K562 (cell line): ENCODE measurements at regions not wholly inside any gene's neighbourhood (a gene's known extent, or its start where the extent isn't known, plus 50 kb on each side); places are given as distances from the start of the nearest gene placed in this dataset.
"Not testable (repeated sequence)": the region's sequence is repeated elsewhere in the genome, so short reads cannot be mapped to it uniquely, and the experiment has no call there.

ENCODE experiments used
- ATAC-seq: fragments of 200-7000 bp; cut with Tn5 transposase; 3 replicates; pipeline ENCODE4 v1.9.1; 2020; ENCODE audit warnings: moderate library complexity
- BruUV-seq: library from RNA; stranded (reverse); fragments of 400-500 nt; replicated peaks from 2 replicates; lab custom pipeline; 2021; lab: Mats Ljungman, UMichigan
- CTCF ChIA-PET: fragments of 300-600 bp; formaldehyde crosslinking; extraction: SDS; loops from one replicate; lab custom pipeline; 2021; ENCODE audit warnings: low intra/inter-chr PET ratio; lab: Yijun Ruan, JAX
- POLR2A ChIA-PET: fragments of 300-600, 350-650 bp; sonication (Branson Sonifier 250); formaldehyde crosslinking; extraction: SDS; loops from one replicate; lab custom pipeline; 2021; ENCODE audit warnings: antibody characterized with exemption, inconsistent platforms; lab: Yijun Ruan, JAX
- DNase-seq, 4 experiments: peaks; one replicate each; pipeline versions ENCODE4 v3.0.0 to v3.0.0-alpha.2; 2011 to 2018; ENCODE audit warnings: low spot score in 3 of 4, mixed read lengths in 3 of 4; ENCODE audit errors: extremely low read depth in 1 of 4
- FAIRE-seq: peaks from 2 replicates; lab custom pipeline; 2011; peaks lifted over from hg19 to GRCh38; lab: Jason Lieb, UNC
- H2AFZ ChIP-seq: 2 replicates; pipeline ENCODE4 v1.6.0; 2011; ENCODE audit warnings: low read depth, low read length, control low read depth, inconsistent platforms
- H3K27ac ChIP-seq: fragments of 200-600 bp; 3 replicates; pipeline ENCODE4 v1.8.0; 2011; ENCODE audit warnings: low read depth, mild to moderate bottlenecking, control low read depth, inconsistent platforms, low read length, moderate library complexity, mixed read lengths; ENCODE audit errors: extremely low read depth
- H3K27me3 ChIP-seq, 2 experiments: fragments of 300-600 bp in 1 of 2; 2 replicates in 1 of 2; 3 replicates in 1 of 2; pipeline versions ENCODE4 v1.6.0 to v1.8.0; 2011; ENCODE audit warnings: inconsistent platforms in 2 of 2, low read length in 2 of 2, mild to moderate bottlenecking in 1 of 2, mixed read lengths in 1 of 2, moderate library complexity in 1 of 2; ENCODE audit not compliant: control insufficient read depth in 2 of 2, insufficient read depth in 2 of 2
- H3K36me3 ChIP-seq: fragments of 300-600 bp; 3 replicates; pipeline ENCODE4 v1.8.0; 2011; ENCODE audit warnings: mild to moderate bottlenecking, low read length, inconsistent platforms; ENCODE audit not compliant: control insufficient read depth, insufficient read depth
- H3K4me1 ChIP-seq, 2 experiments: fragments of 200-600 bp in 1 of 2; replicated peaks in 1 of 2; 2 replicates in 1 of 2; 3 replicates in 1 of 2; pipeline versions ENCODE4 v1.5.1 to v1.8.0; 2011; ENCODE audit warnings: inconsistent platforms in 2 of 2, low read length in 2 of 2, mild to moderate bottlenecking in 1 of 2, mixed read lengths in 1 of 2, moderate library complexity in 1 of 2; ENCODE audit not compliant: control insufficient read depth in 2 of 2, insufficient read depth in 2 of 2
- H3K4me2 ChIP-seq: 2 replicates; pipeline ENCODE4 v1.6.1; 2011; ENCODE audit warnings: low read length, control low read depth, inconsistent platforms, mixed read lengths; ENCODE audit not compliant: insufficient read depth
- H3K4me3 ChIP-seq: fragments of 200-600 bp; sonication (generic), shearing (Covaris generic); 2 replicates; pipeline ENCODE4 v1.5.1; 2016; ENCODE audit warnings: control low read depth, inconsistent platforms
- H3K79me2 ChIP-seq: fragments of 200-600 bp; 3 replicates; pipeline ENCODE4 v1.8.0; 2011; ENCODE audit warnings: low read length, inconsistent platforms; ENCODE audit not compliant: control insufficient read depth, insufficient read depth
- H3K9ac ChIP-seq, 2 experiments: 2 replicates each; pipeline versions ENCODE4 v1.6.0 to v1.6.1; 2011; ENCODE audit warnings: low read depth in 2 of 2, low read length in 2 of 2, control low read depth in 1 of 2, inconsistent platforms in 1 of 2, mild to moderate bottlenecking in 1 of 2, mixed read lengths in 1 of 2; ENCODE audit not compliant: insufficient read depth in 1 of 2
- H3K9me1 ChIP-seq: one replicate; pipeline ENCODE4 v1.6.0; 2011; ENCODE audit warnings: inconsistent platforms, mild to moderate bottlenecking, low read length, moderate library complexity; ENCODE audit not compliant: control insufficient read depth, insufficient read depth
- H3K9me3 ChIP-seq: replicated peaks from 2 replicates; pipeline ENCODE4 v1.5.1; 2011; ENCODE audit warnings: low read depth, low read length, inconsistent platforms; ENCODE audit not compliant: control insufficient read depth, insufficient read depth
- H4K20me1 ChIP-seq: replicated peaks from 2 replicates; pipeline ENCODE4 v1.6.1; 2011; ENCODE audit warnings: low read length, inconsistent platforms, mixed read lengths; ENCODE audit not compliant: control insufficient read depth, insufficient read depth
- BHLHE40 ChIP-seq: IDR thresholded peaks from 2 replicates; pipeline ENCODE4 v1.6.1; 2011; ENCODE audit warnings: low read length, improper control_type of control experiment
- CREBBP ChIP-seq: IDR thresholded peaks from one replicate; pipeline ENCODE4 v1.6.1; 2012; ENCODE audit warnings: low read depth, mild to moderate bottlenecking, control low read depth, inconsistent platforms, low read length
- NFXL1 ChIP-seq: fragments of 450-650 bp; formaldehyde crosslinking; IDR thresholded peaks from 2 replicates; pipeline ENCODE4 v1.4.0; 2021; ENCODE audit warnings: mild to moderate bottlenecking
- POLR2B ChIP-seq: fragments of 450-650 bp; IDR thresholded peaks from 2 replicates; pipeline ENCODE4 v1.6.1; 2018; ENCODE audit warnings: low read depth; ENCODE audit not compliant: partially characterized antibody
- SAP30 ChIP-seq: fragments of 200-600 bp; sonication (generic); IDR thresholded peaks from 2 replicates; pipeline ENCODE4 v1.6.1; 2012; ENCODE audit warnings: borderline replicate concordance, low read depth, mild to moderate bottlenecking, moderate library complexity, low read length, control low read depth, inconsistent platforms; ENCODE audit not compliant: insufficient read depth, poor library complexity, severe bottlenecking
- ZBTB17 ChIP-seq: fragments of 450-650 bp; formaldehyde crosslinking; IDR thresholded peaks from 2 replicates; pipeline ENCODE4 v1.4.0; 2020; ENCODE audit warnings: mild to moderate bottlenecking
- ZNF184 ChIP-seq: sonication (generic); formaldehyde crosslinking; IDR thresholded peaks from 2 replicates; pipeline ENCODE4 v1.5.0; 2020; ENCODE audit warnings: missing genetic modification reagents
- ZNF76 ChIP-seq: fragments of 250-450 bp; sonication (Bioruptor Pico); IDR thresholded peaks from 2 replicates; pipeline ENCODE4 v1.4.0; 2020; ENCODE audit warnings: mild to moderate bottlenecking, moderate library complexity, borderline replicate concordance
- WGBS: fragments of 100-300 bp; shearing (Covaris generic); methylation state at CpG from one replicate; pipeline ENCODE4 v1.1.6; 2016; ENCODE audit warnings: low coverage, mixed read lengths; ENCODE audit not compliant: insufficient coverage; ENCODE audit errors: missing lambda C conversion rate; 5-methylcytosine and 5-hydroxymethylcytosine counted together
- in situ Hi-C: fragments of 300-500 bp; cut with MboI; formaldehyde crosslinking; loops from 4 replicates; pipeline ENCODE4 v1.15.0; 2018; ENCODE audit warnings: inconsistent platforms, mixed read lengths
- intact Hi-C: fragments of 100-400 bp; cut with micrococcal nuclease; formaldehyde crosslinking; loops from 2 replicates; pipeline ENCODE4 v1.14.2; 2022

- H3K36me3 ChIP-seq = no peaks in the 10 kb centered on the region
- no peak overlapping the region for H3K4me2 ChIP-seq
- H3K9ac ChIP-seq = no peak overlapping the region
- CTCF ChIA-PET = no interaction called here
- H3K27ac ChIP-seq = no peak overlapping the region
- H3K27me3 ChIP-seq = no peaks in the 10 kb centered on the region
- no peaks in the 10 kb centered on the region for H3K9me3 ChIP-seq
- no peaks in the 10 kb centered on the region for H4K20me1 ChIP-seq
- ATAC-seq (no peak), DNase-seq (no peak), FAIRE-seq (no peak)
- no peak overlapping the region for H2AFZ ChIP-seq
- 0% methylated on average over 1 of the region's 1 CpG for WGBS
- no TSS peak for BruUV-seq
- no peak for TF ChIP-seq ZBTB17 (CRISPR knock-in tag)
- no peak for TF ChIP-seq ZNF184 (CRISPR knock-in tag)
- no peak for TF ChIP-seq BHLHE40
- TF ChIP-seq CREBBP = no peak
- no peak for TF ChIP-seq NFXL1 (CRISPR knock-in tag)
- no peak for TF ChIP-seq POLR2B
- no peak for TF ChIP-seq SAP30
- TF ChIP-seq ZNF76 = no peak
- intact Hi-C loops (no loop called here), in situ Hi-C loops (no loop called here)
- no peaks in the 10 kb centered on the region for H3K79me2 ChIP-seq
- no peaks in the 10 kb centered on the region for H3K9me1 ChIP-seq
- H3K4me3 ChIP-seq = no peak overlapping the region
- no peaks in the 10 kb centered on the region for H3K4me1 ChIP-seq
- POLR2A ChIA-PET = no interaction called here
Observed at GRCh38 chr12:86945685-86946196, 689.5 kb upstream of the MGAT4C start.

GRCh38 chr12:86944197-86944819 is 688.1 kb upstream of the MGAT4C start:
- CTCF ChIA-PET, H3K36me3 ChIP-seq, in situ Hi-C loops, H3K27ac ChIP-seq, H3K4me3 ChIP-seq, H2AFZ ChIP-seq, intact Hi-C loops, H4K20me1 ChIP-seq, H3K4me1 ChIP-seq, H3K9me3 ChIP-seq, POLR2A ChIA-PET, ATAC-seq, H3K9ac ChIP-seq, FAIRE-seq, H3K9me1 ChIP-seq, H3K27me3 ChIP-seq, H3K4me2 ChIP-seq, BruUV-seq, H3K79me2 ChIP-seq, DNase-seq: not testable (repeated sequence)
- WGBS = 17% methylated on average over 2 of the region's 3 CpGs
